HCT116 (cell line): ENCODE measurements at regions not wholly inside any gene's neighbourhood (a gene's known extent, or its start where the extent isn't known, plus 50 kb on each side); places are given as distances from the start of the nearest gene placed in this dataset.

Source experiments
- ATAC-seq: fragments of 200-7000 bp; cut with Tn5 transposase; 2 replicates; pipeline ENCODE4 v1.9.1; 2020; ENCODE audit warnings: mild to moderate bottlenecking, moderate library complexity
- BruUV-seq: library from RNA; stranded (reverse); fragments of 400-500 nt; replicated peaks from 2 replicates; lab custom pipeline; 2021; lab: Mats Ljungman, UMichigan
- CTCF ChIA-PET: fragments of 300-600 bp; sonication (Branson Sonifier 250); formaldehyde crosslinking; loops from one replicate; lab custom pipeline; 2021; ENCODE audit warnings: antibody characterized with exemption; lab: Charles Lee
- POLR2A ChIA-PET: fragments of 300-600, 350-600 bp; sonication (Branson Sonifier 250); formaldehyde crosslinking; loops from one replicate; lab custom pipeline; 2021; ENCODE audit warnings: antibody characterized with exemption; lab: Charles Lee
- RAD21 ChIA-PET, 2 experiments: fragments of 300-600 bp; sonication (Branson Sonifier 250); formaldehyde crosslinking; loops; one replicate each; lab custom pipeline; 2023; ENCODE audit warnings: low total read pairs in 2 of 2; ENCODE audit not compliant: uncharacterized antibody in 2 of 2, unreplicated experiment in 2 of 2, low non-redundant PET in 1 of 2; lab: Charles Lee
- DNase-seq: peaks from one replicate; pipeline ENCODE4 v3.0.0-alpha.2; 2010; ENCODE audit warnings: low read depth, low spot score
- H2AFZ ChIP-seq: fragments of 200-600 bp; shearing (Covaris generic), sonication (generic); 2 replicates; pipeline ENCODE4 v1.6.1; 2017; ENCODE audit warnings: low read depth, mixed run types, mixed read lengths, antibody characterized with exemption, low read length; ENCODE audit not compliant: poor library complexity, severe bottlenecking
- H3K27ac ChIP-seq: 2 replicates; pipeline ENCODE4 v1.5.1; 2012; ENCODE audit warnings: low read depth, low read length
- H3K27me3 ChIP-seq: fragments of 200-600 bp; sonication (generic); 2 replicates; pipeline ENCODE4 v1.6.1; 2016; ENCODE audit warnings: mixed run types, low read length, mixed read lengths; ENCODE audit not compliant: insufficient read depth
- H3K36me3 ChIP-seq, 2 experiments: fragments of 200-500 bp in 1 of 2; fragments of 200-600 bp in 1 of 2; sonication (Bioruptor generic) in 1 of 2; sonication (generic) in 1 of 2; 2 replicates each; pipeline versions ENCODE4 v1.5.1 to v1.6.1; 2014 to 2016; ENCODE audit warnings: low read length in 2 of 2, inconsistent platforms in 1 of 2, mixed read lengths in 1 of 2, mixed run types in 1 of 2; ENCODE audit not compliant: insufficient read depth in 2 of 2, control insufficient read depth in 1 of 2
- H3K4me1 ChIP-seq, 2 experiments: fragments of 200-600 bp in 1 of 2; sonication (generic) in 1 of 2; 2 replicates each; pipeline versions ENCODE4 v1.5.1 to v1.6.1; 2012 to 2017; ENCODE audit warnings: low read length in 2 of 2, inconsistent platforms in 1 of 2, mild to moderate bottlenecking in 1 of 2, mixed read lengths in 1 of 2, mixed run types in 1 of 2, moderate library complexity in 1 of 2; ENCODE audit not compliant: insufficient read depth in 2 of 2, control insufficient read depth in 1 of 2
- H3K4me2 ChIP-seq: fragments of 200-600 bp; sonication (generic); 2 replicates; pipeline ENCODE4 v1.6.1; 2017; ENCODE audit warnings: mixed run types, low read length, mixed read lengths
- H3K4me3 ChIP-seq, 2 experiments: fragments of 200-600 bp in 1 of 2; sonication (generic) in 1 of 2; replicated peaks in 1 of 2; 2 replicates each; pipeline ENCODE4 v1.5.1; 2011 to 2016; ENCODE audit warnings: low read length in 2 of 2, control low read depth in 1 of 2, low read depth in 1 of 2, mild to moderate bottlenecking in 1 of 2, mixed read lengths in 1 of 2, mixed run types in 1 of 2
- H3K79me2 ChIP-seq: fragments of 200-600 bp; sonication (generic); 2 replicates; pipeline ENCODE4 v1.6.1; 2017; ENCODE audit warnings: mild to moderate bottlenecking, mixed run types, low read length, moderate library complexity, mixed read lengths; ENCODE audit not compliant: insufficient read depth
- H3K9ac ChIP-seq: fragments of 200-600 bp; sonication (generic); 2 replicates; pipeline ENCODE4 v1.6.1; 2016; ENCODE audit warnings: low read length, mixed read lengths
- H3K9me2 ChIP-seq: fragments of 200-600 bp; sonication (generic), shearing (Covaris generic); 2 replicates; pipeline ENCODE4 v1.6.1; 2017; ENCODE audit warnings: mixed run types, mild to moderate bottlenecking, moderate library complexity; ENCODE audit not compliant: insufficient read depth
- H3K9me3 ChIP-seq, 2 experiments: fragments of 200-500 bp in 1 of 2; fragments of 200-600 bp in 1 of 2; sonication (Bioruptor generic) in 1 of 2; sonication (generic) in 1 of 2; 2 replicates each; pipeline ENCODE4 v1.6.1; 2014 to 2017; ENCODE audit warnings: low read length in 2 of 2, mixed read lengths in 2 of 2, inconsistent platforms in 1 of 2, low read depth in 1 of 2, mild to moderate bottlenecking in 1 of 2, mixed run types in 1 of 2, moderate library complexity in 1 of 2; ENCODE audit not compliant: control insufficient read depth in 1 of 2, insufficient read depth in 1 of 2
- H4K20me1 ChIP-seq: fragments of 200-600 bp; sonication (generic), shearing (Covaris generic); 2 replicates; pipeline ENCODE4 v1.6.1; 2017; ENCODE audit warnings: mixed run types, mild to moderate bottlenecking, moderate library complexity; ENCODE audit not compliant: insufficient read depth
- CBX3 ChIP-seq: IDR thresholded peaks from 2 replicates; pipeline ENCODE4 v1.6.1; 2012; ENCODE audit warnings: low read depth
- ELF1 ChIP-seq: IDR thresholded peaks from 2 replicates; pipeline ENCODE4 v1.6.1; 2012; ENCODE audit warnings: low read depth, borderline replicate concordance
- EZH2 ChIP-seq: fragments of 200-600 bp; sonication (generic); IDR thresholded peaks from 2 replicates; pipeline ENCODE4 v1.6.1; 2017; ENCODE audit warnings: antibody characterized with exemption, mixed run types
- EZH2phosphoT487 ChIP-seq: fragments of 200-600 bp; IDR thresholded peaks from 2 replicates; pipeline ENCODE4 v1.6.1; 2018; ENCODE audit warnings: antibody characterized with exemption, borderline replicate concordance
- FOSL1 ChIP-seq: IDR thresholded peaks from 2 replicates; pipeline ENCODE4 v1.6.1; 2012; ENCODE audit warnings: low read depth
- RAD21 ChIP-seq: IDR thresholded peaks from 2 replicates; pipeline ENCODE4 v1.6.1; 2012; ENCODE audit warnings: low read depth, mild to moderate bottlenecking
- SIN3A ChIP-seq: IDR thresholded peaks from 2 replicates; pipeline ENCODE4 v1.6.1; 2012; ENCODE audit warnings: low read depth
- SP1 ChIP-seq: IDR thresholded peaks from 2 replicates; pipeline ENCODE4 v1.6.1; 2012; ENCODE audit warnings: low read depth
- SRF ChIP-seq: IDR thresholded peaks from 2 replicates; pipeline ENCODE4 v1.6.1; 2012; ENCODE audit warnings: low read depth
- TCF7L2 ChIP-seq: IDR thresholded peaks from 2 replicates; pipeline ENCODE4 v1.7.0; 2011; ENCODE audit warnings: borderline replicate concordance, inconsistent platforms; ENCODE audit not compliant: insufficient read depth, insufficient read length; ENCODE audit errors: extremely low read depth
- YY1 ChIP-seq: IDR thresholded peaks from 2 replicates; pipeline ENCODE4 v1.6.1; 2011; ENCODE audit warnings: low read length, low read depth, moderate library complexity, mild to moderate bottlenecking; ENCODE audit not compliant: insufficient replicate concordance; ENCODE audit errors: extremely low read depth
- ZNF274 ChIP-seq: fragments of 200-500 bp; sonication (Bioruptor generic); IDR thresholded peaks from 2 replicates; pipeline ENCODE4 v1.6.1; 2014; ENCODE audit warnings: mild to moderate bottlenecking, low read depth, low read length, inconsistent platforms
- intact Hi-C: fragments of 100-400 bp; cut with micrococcal nuclease; formaldehyde crosslinking; loops from 2 replicates; pipeline ENCODE4 v1.10.0; 2022
- TF ChIP-seq, protein P1 (sequence below), 3 experiments: fragments of 200-600 bp in 1 of 3; sonication (generic) in 1 of 3; IDR thresholded peaks in 2 of 3; conservative IDR thresholded peaks in 1 of 3; 2 replicates each; pipeline ENCODE4 v1.5.1; 2012 to 2017; ENCODE audit warnings: low read depth in 2 of 3, low read length in 2 of 3, antibody characterized with exemption in 1 of 3, borderline replicate concordance in 1 of 3, control low read depth in 1 of 3, mild to moderate bottlenecking in 1 of 3, mixed read lengths in 1 of 3, mixed run types in 1 of 3, moderate library complexity in 1 of 3; ENCODE audit not compliant: insufficient read depth in 1 of 3
- TF ChIP-seq, protein P2 (sequence below): IDR thresholded peaks from 2 replicates; pipeline ENCODE4 v1.6.1; 2012
- TF ChIP-seq, protein P3 (sequence below): IDR thresholded peaks from 2 replicates; pipeline ENCODE4 v1.6.1; 2012

DNA sequence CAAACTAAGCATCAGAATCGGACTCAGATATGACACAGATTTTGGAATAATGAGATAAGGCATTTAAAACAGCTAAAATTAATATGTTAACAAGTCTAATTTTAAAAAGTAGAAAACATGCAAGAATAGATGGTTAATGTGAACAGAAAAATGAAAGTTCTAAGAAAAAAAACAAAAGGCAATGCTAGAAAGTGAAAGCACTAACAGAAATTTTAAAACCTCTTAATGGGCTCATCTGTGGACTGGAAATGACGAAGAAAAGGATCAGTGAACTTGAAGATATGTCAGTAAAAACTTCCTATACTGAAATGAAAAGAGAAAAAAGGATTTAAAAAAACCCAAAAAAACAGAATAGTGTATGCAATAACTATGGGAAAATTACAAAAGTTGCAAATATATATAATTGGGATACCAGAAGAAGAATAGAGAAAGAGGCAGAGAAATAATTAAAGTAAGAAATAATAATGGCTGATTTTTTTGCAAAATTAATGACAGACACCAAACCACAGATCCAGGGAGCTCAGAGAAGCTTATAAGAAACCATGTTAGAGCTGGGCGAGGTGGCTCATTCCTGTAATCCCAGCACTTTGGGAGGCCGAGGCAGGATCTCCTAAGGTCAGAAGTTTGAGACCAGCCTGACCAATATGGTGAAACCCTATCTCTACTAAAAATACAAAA, 61.7 kb upstream of the KIF13A start:
- no TSS peak for BruUV-seq

More for the DNA sequence above, 61.7 kb upstream of the KIF13A start:
- no peak overlapping the region for H3K4me2 ChIP-seq
- no peak overlapping the region for H3K4me3 ChIP-seq
- no peaks in the 10 kb centered on the region for H3K4me1 ChIP-seq
- ChIA-PET POLR2A (no interaction called here), CTCF (no interaction called here), RAD21 (no interaction called here)
- H3K36me3 ChIP-seq, result no peaks in the 10 kb centered on the region
- H3K27ac ChIP-seq, result no peak overlapping the region
- H3K9me3 ChIP-seq, result no peaks in the 10 kb centered on the region
- DNase-seq (no peak), ATAC-seq (no peak)
- no peaks in the 10 kb centered on the region for H3K79me2 ChIP-seq
- no peaks in the 10 kb centered on the region for H3K9me2 ChIP-seq
- no peak for TF ChIP-seq YY1
- no peak for TF ChIP-seq EZH2
- TF ChIP-seq SIN3A, result no peak
- TF ChIP-seq, protein P1, sequence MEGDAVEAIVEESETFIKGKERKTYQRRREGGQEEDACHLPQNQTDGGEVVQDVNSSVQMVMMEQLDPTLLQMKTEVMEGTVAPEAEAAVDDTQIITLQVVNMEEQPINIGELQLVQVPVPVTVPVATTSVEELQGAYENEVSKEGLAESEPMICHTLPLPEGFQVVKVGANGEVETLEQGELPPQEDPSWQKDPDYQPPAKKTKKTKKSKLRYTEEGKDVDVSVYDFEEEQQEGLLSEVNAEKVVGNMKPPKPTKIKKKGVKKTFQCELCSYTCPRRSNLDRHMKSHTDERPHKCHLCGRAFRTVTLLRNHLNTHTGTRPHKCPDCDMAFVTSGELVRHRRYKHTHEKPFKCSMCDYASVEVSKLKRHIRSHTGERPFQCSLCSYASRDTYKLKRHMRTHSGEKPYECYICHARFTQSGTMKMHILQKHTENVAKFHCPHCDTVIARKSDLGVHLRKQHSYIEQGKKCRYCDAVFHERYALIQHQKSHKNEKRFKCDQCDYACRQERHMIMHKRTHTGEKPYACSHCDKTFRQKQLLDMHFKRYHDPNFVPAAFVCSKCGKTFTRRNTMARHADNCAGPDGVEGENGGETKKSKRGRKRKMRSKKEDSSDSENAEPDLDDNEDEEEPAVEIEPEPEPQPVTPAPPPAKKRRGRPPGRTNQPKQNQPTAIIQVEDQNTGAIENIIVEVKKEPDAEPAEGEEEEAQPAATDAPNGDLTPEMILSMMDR (IDR thresholded peaks at IDR 0.05 in 2 of 3, conservative IDR thresholded peaks at IDR 0.05 in 1 of 3; ENCODE audit: borderline replicate concordance in 1 of 3, insufficient read depth in 1 of 3, low read depth in 2 of 3, low read length in 2 of 3), result no peak
- no peak for TF ChIP-seq ELF1
- TF ChIP-seq RAD21, result no peak
- TF ChIP-seq FOSL1, result no peak
- TF ChIP-seq EZH2phosphoT487, result no peak
- no peak for TF ChIP-seq SRF
- no peak for TF ChIP-seq ZNF274
- no peak for TF ChIP-seq SP1
- TF ChIP-seq CBX3, result no peak
- TF ChIP-seq, protein P2, sequence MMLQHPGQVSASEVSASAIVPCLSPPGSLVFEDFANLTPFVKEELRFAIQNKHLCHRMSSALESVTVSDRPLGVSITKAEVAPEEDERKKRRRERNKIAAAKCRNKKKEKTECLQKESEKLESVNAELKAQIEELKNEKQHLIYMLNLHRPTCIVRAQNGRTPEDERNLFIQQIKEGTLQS, result no peak
- no peak for TF ChIP-seq TCF7L2
- TF ChIP-seq, protein P3, sequence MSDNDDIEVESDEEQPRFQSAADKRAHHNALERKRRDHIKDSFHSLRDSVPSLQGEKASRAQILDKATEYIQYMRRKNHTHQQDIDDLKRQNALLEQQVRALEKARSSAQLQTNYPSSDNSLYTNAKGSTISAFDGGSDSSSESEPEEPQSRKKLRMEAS, result no peak
- H3K27me3 ChIP-seq, result no peaks in the 10 kb centered on the region
- no peak overlapping the region for H2AFZ ChIP-seq
- H3K9ac ChIP-seq, result no peak overlapping the region
- H4K20me1 ChIP-seq, result no peaks in the 10 kb centered on the region
- intact Hi-C loops, result no loop called here
